T47D (cell line): ENCODE measurements at regions not wholly inside any gene's neighbourhood (a gene's known extent, or its start where the extent isn't known, plus 50 kb on each side); places are given as distances from the start of the nearest gene placed in this dataset.
A peak's percentile ranks its signal among the peaks of the same experiment; 100 is the strongest.
"Not testable (repeated sequence)": the region's sequence is repeated elsewhere in the genome, so short reads cannot be mapped to it uniquely, and the experiment has no call there.

Experiments
- DNase-seq, 2 experiments: peaks; one replicate each; pipeline versions ENCODE4 v3.0.0 to v3.0.0-alpha.2; 2011 to 2012; ENCODE audit warnings: low read depth in 1 of 2, low spot score in 1 of 2
- JUND ChIP-seq: IDR thresholded peaks from 2 replicates; pipeline ENCODE4 v1.6.1; 2012; ENCODE audit warnings: low read depth
- in situ Hi-C: cut with HindIII; loops from 2 replicates; pipeline ENCODE4 v1.10.0; 2016; ENCODE audit warnings: low sequenced_read_pairs, low pct_unique_long_range_greater_than_20kb

DNA sequence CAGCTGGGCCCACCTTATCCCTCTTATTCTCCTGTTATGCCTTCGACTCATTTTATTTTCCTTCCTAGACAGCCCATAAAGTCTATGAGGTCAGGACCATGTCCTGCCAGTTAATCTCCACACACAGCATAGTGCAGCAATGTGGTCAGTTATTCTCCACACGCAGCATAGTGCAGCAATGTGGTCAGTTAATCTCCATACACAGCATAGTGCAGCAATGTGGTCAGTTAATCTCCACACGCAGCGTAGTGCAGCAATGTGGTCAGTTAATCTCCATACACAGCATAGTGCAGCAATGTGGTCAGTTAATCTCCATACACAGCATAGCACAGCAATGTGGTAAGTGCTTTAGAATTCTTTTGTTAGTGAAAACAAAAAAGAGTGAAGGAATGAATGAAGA is 77.8 kb downstream of the TEX36 start:
- no peak for DNase-seq
- in situ Hi-C loops: no loop called here
- no peak for TF ChIP-seq JUND

DNA sequence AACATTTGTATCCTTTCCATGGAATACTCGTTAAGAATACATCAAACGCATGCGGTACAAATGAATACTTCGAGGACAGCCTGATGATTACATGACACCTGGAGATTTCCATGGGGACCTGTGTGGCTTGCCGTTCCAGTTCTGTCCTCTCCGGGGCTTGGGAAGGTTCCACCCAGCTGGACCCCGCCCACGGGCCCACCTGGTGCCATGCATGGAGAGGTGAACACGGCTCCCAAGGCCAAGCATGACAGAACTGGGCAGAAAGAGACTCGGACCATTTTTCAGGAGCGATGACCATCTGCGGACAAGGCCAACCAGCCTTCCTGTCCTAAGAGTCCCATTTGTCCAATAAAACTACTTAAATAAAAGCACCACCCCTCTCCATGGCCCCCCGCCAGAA is 80.1 kb downstream of the TEX36 start:
- TF ChIP-seq JUND: no peak
- in situ Hi-C loops: no loop called here
- DNase-seq: no peak

DNA sequence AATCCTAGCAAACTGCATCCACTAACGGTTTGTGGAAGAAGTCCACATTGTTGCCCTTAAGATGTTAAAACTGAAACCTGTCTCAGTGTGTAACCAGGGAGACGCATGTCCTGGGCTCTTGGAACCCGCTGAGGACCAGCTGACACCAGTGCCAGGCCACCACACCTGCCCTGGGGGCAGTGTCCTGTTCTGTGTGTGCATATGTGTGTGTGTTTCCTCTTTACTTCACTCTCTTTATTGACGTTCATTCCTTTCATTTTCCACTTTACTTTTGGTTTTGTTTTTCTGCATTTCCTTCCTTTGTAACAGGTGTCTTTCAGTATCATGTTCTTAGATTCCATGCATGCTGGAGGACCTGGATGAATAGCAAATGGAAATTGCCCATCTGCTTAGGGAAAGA is 83.8 kb downstream of the TEX36 start:
- no peak for TF ChIP-seq JUND
- in situ Hi-C loops: no loop called here
- peak in 1 of 2 experiments; percentile 39 for DNase-seq

DNA sequence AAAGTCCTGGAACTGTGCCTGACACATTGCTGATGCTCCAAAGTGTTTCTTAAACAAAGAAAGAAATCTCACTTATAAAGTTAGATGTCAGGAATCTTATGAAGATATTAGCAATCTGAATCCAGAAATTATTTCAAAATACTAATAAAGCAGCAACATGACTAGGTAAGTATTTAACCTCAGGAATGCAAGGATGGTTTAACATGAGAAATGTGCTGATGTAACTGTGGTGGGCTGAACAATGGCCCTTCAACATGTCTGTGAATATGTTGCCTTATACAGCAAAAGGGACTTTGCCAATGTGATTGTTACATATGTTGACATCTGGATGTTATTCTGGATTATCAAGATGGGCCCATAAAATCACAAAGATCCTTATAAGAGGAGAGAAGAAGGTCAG is 87.1 kb downstream of the TEX36 start:
- in situ Hi-C loops: no loop called here
- DNase-seq: no peak
- TF ChIP-seq JUND: no peak

DNA sequence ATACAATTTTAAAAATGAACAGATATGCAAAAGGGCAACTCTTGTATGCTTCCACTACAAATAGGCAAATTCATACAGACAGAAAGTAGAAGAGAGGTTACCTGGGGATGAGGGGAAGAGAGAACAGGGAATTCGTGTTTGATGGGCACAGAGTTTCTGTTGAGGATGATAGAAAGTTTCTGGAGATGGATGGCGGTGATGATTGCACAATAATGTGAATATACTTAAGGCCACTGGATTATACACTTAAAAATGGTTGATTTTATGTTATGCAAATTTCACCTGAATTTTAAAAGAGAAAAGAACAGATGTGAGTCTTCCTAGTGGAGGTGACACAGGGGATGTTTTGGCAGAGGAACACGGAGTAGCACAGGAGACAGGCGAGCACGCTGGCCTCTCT is 89.3 kb downstream of the TEX36 start:
- no peak for DNase-seq
- in situ Hi-C loops: no loop called here

DNA sequence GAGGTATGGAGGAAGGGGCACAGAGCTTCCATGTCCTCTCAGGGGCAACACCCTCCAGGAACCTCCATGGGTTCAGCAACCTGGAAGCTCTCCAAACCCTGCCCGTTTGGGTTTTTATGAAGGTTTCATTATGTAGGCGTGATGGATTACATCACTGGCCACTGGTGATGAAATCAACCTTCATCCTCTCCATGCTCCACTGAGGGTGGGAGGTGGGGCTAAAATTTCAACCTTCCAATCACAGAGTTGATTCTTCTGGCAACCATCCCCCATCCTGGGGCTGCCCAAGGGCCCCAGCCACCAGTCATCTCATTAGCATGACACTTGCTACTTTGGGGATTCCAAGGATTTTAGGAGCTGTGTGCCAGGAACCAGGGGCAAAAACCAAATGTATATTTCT is 90.1 kb downstream of the TEX36 start:
- in situ Hi-C loops: no loop called here
- no peak for DNase-seq
- TF ChIP-seq JUND: no peak

More for the DNA sequence above, 89.3 kb downstream of the TEX36 start:
- TF ChIP-seq JUND: no peak

- in situ Hi-C loops: no loop called here
- TF ChIP-seq JUND: no peak
- peak in 1 of 2 experiments; percentile 63 for DNase-seq
Measured at GRCh38 chr10:125591886-125592285, 91.1 kb downstream of the TEX36 start.

GRCh38 chr10:125588738-125589137 is 94.2 kb downstream of the TEX36 start:
- DNase-seq, in situ Hi-C loops: not testable (repeated sequence)

DNA sequence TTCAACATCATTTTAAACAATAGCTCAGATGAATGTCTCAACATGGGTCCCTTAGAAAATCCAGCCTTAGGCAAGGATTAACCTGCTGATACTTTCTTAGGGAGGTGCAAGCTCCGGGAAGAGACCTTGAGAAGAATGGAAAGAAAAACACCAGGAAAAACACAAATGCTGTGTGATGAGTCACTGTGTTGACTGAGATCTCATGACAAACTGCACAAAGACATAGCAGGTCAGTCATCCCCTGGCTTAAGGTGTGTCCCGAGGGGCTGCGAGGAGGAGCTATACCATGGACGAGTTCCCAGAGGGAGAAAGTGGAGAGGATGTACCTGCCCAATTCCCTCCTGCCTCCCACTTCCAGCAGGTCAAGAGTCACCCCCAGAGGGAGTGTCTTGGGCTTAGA is 98.0 kb downstream of the TEX36 start:
- no peak for TF ChIP-seq JUND
- in situ Hi-C loops: no loop called here
- peak in 1 of 2 experiments; percentile 74 for DNase-seq

- no peak for TF ChIP-seq JUND
- no peak for DNase-seq
- in situ Hi-C loops: no loop called here
Measured at GRCh38 chr10:125578658-125579315, 104.2 kb downstream of the TEX36 start.

GRCh38 chr10:125575843-125576242 is 107.1 kb downstream of the TEX36 start:
- DNase-seq: no peak
- TF ChIP-seq JUND: no peak
- in situ Hi-C loops: no loop called here

GRCh38 chr10:125568156-125568555 is 114.8 kb downstream of the TEX36 start:
- no peak for DNase-seq
- in situ Hi-C loops: no loop called here
- no peak for TF ChIP-seq JUND

- no peak for TF ChIP-seq JUND
- no peak for DNase-seq
- in situ Hi-C loops: no loop called here
Measured at GRCh38 chr10:125567529-125567928, 115.4 kb downstream of the TEX36 start.

GRCh38 chr10:125565046-125565445 is 117.9 kb downstream of the TEX36 start:
- in situ Hi-C loops: no loop called here
- DNase-seq: no peak
- no peak for TF ChIP-seq JUND
